ENCODE measurements at regions not wholly inside any gene's neighbourhood (a gene's known extent, or its start where the extent isn't known, plus 50 kb on each side); places are given as distances from the start of the nearest gene placed in this dataset.

GRCh38 chr4:181437895-181438294 lies 805.3 kb upstream of the TENM3 start:
- no peak for DNase-seq (ENCODE audit: low read depth)
- TF ChIP-seq, protein P1, sequence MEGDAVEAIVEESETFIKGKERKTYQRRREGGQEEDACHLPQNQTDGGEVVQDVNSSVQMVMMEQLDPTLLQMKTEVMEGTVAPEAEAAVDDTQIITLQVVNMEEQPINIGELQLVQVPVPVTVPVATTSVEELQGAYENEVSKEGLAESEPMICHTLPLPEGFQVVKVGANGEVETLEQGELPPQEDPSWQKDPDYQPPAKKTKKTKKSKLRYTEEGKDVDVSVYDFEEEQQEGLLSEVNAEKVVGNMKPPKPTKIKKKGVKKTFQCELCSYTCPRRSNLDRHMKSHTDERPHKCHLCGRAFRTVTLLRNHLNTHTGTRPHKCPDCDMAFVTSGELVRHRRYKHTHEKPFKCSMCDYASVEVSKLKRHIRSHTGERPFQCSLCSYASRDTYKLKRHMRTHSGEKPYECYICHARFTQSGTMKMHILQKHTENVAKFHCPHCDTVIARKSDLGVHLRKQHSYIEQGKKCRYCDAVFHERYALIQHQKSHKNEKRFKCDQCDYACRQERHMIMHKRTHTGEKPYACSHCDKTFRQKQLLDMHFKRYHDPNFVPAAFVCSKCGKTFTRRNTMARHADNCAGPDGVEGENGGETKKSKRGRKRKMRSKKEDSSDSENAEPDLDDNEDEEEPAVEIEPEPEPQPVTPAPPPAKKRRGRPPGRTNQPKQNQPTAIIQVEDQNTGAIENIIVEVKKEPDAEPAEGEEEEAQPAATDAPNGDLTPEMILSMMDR (conservative IDR thresholded peaks at IDR 0.05; ENCODE audit: low read depth, low read length): no peak
- H3K4me3 ChIP-seq (ENCODE audit: low read depth, low read length): no peak overlapping the region

- TF ChIP-seq, protein P1 (conservative IDR thresholded peaks at IDR 0.05; ENCODE audit: low read depth, low read length): no peak
- no peak for DNase-seq (ENCODE audit: low read depth)
- no peak overlapping the region for H3K4me3 ChIP-seq (ENCODE audit: low read depth, low read length)
These were observed 804.6 kb upstream of the TENM3 start for GRCh38 chr4:181438641-181439040.

DNA sequence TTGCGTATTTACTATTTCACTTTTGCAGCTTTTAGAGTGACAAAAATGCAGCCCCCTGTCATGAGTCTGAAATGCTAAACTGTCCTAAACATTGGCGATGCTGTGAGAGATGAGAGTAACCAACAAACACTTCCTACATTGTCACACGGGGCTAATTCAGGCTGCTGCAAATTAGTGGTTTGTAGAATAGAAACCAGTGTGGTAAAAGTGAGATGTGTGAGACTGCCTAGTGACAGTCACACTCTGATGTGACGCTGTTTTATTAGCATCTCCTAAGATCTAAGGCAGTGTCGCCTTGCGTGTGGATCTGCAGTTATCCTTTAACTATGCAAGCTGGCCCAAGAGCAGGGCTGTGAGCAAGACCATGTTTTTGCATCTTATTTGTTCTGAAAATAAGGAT lies 800.2 kb upstream of the TENM3 start:
- TF ChIP-seq, protein P1 (conservative IDR thresholded peaks at IDR 0.05; ENCODE audit: low read depth, low read length): no peak
- no peak for DNase-seq (ENCODE audit: low read depth)
- no peak overlapping the region for H3K4me3 ChIP-seq (ENCODE audit: low read depth, low read length)

- TF ChIP-seq, protein P1 (conservative IDR thresholded peaks at IDR 0.05; ENCODE audit: low read depth, low read length): no peak
- DNase-seq (ENCODE audit: low read depth): no peak
- no peak overlapping the region for H3K4me3 ChIP-seq (ENCODE audit: low read depth, low read length)
These were observed 777.4 kb upstream of the TENM3 start for GRCh38 chr4:181465826-181466225.

DNA sequence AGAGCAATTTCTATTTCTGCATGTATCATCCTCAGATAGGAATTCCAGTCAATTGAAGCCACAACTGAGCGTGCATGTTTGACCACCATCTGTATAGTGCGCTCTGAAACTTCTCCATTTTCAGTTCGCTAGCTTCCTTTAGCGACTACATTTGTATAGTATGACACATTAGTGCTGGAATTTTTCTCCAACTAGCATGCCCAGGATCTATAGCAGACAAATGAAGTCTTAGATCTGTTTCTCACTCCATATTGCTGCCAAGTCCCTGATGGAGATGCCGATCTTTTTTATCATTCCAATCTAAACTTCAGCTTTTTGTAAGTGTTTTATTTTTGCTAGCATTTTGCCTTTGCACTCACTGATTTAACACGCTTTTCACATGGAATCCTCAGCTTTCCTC lies 774.8 kb upstream of the TENM3 start:
- TF ChIP-seq, protein P1 (conservative IDR thresholded peaks at IDR 0.05; ENCODE audit: low read depth, low read length): no peak
- H3K4me3 ChIP-seq (ENCODE audit: low read depth, low read length): no peak overlapping the region
- DNase-seq (ENCODE audit: low read depth): no peak

- TF ChIP-seq, protein P1 (conservative IDR thresholded peaks at IDR 0.05; ENCODE audit: low read depth, low read length): no peak
- DNase-seq (ENCODE audit: low read depth): no peak
- H3K4me3 ChIP-seq (ENCODE audit: low read depth, low read length): no peak overlapping the region
These were observed 772.9 kb upstream of the TENM3 start for GRCh38 chr4:181470306-181470705.

GRCh38 chr4:181475359-181475758 lies 767.8 kb upstream of the TENM3 start:
- TF ChIP-seq, protein P1 (conservative IDR thresholded peaks at IDR 0.05; ENCODE audit: low read depth, low read length): no peak
- no peak for DNase-seq (ENCODE audit: low read depth)
- peak overlapping the region; percentile 25 for H3K4me3 ChIP-seq (ENCODE audit: low read depth, low read length)

Data from epithelial cell of proximal tubule (primary cell).